22Rv1 (cell line): ENCODE measurements at regions not wholly inside any gene's neighbourhood (a gene's known extent, or its start where the extent isn't known, plus 50 kb on each side); places are given as distances from the start of the nearest gene placed in this dataset.

Experiments used
- H3K27ac ChIP-seq: fragments of 450-650 bp; 2 replicates; pipeline ENCODE4 v1.5.1; 2017
- ZFX ChIP-seq: fragments of 450-650 bp; IDR thresholded peaks from 2 replicates; pipeline ENCODE4 v1.6.1; 2017; ENCODE audit warnings: antibody characterized with exemption, borderline replicate concordance
- TF ChIP-seq, protein P1 (sequence below): fragments of 450-650 bp; IDR thresholded peaks from 2 replicates; pipeline ENCODE4 v1.5.1; 2017; ENCODE audit warnings: mild to moderate bottlenecking

DNA sequence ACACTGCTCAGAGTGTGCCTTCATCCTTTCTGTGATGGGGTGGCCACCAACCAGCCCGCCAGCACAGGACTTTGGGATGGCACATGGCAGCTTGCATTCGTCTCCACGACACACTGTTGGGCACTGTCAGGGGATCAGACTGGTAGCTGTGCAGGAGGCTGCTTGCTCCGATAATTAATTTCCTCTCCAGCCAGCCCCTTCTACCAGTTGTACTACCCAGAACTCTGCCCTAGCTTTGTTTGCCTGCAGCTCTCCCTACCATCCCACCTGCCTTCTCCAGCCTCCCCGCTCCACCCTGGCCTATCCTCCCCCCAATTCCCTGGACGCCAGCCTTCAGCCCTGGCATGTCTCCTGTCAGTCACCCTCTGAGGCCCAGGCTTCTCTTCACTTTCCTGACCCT lies 228.3 kb downstream of the TSHZ3 start:
- TF ChIP-seq, protein P1, sequence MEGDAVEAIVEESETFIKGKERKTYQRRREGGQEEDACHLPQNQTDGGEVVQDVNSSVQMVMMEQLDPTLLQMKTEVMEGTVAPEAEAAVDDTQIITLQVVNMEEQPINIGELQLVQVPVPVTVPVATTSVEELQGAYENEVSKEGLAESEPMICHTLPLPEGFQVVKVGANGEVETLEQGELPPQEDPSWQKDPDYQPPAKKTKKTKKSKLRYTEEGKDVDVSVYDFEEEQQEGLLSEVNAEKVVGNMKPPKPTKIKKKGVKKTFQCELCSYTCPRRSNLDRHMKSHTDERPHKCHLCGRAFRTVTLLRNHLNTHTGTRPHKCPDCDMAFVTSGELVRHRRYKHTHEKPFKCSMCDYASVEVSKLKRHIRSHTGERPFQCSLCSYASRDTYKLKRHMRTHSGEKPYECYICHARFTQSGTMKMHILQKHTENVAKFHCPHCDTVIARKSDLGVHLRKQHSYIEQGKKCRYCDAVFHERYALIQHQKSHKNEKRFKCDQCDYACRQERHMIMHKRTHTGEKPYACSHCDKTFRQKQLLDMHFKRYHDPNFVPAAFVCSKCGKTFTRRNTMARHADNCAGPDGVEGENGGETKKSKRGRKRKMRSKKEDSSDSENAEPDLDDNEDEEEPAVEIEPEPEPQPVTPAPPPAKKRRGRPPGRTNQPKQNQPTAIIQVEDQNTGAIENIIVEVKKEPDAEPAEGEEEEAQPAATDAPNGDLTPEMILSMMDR, result no peak
- no peak for TF ChIP-seq ZFX
- no peak overlapping the region for H3K27ac ChIP-seq

DNA sequence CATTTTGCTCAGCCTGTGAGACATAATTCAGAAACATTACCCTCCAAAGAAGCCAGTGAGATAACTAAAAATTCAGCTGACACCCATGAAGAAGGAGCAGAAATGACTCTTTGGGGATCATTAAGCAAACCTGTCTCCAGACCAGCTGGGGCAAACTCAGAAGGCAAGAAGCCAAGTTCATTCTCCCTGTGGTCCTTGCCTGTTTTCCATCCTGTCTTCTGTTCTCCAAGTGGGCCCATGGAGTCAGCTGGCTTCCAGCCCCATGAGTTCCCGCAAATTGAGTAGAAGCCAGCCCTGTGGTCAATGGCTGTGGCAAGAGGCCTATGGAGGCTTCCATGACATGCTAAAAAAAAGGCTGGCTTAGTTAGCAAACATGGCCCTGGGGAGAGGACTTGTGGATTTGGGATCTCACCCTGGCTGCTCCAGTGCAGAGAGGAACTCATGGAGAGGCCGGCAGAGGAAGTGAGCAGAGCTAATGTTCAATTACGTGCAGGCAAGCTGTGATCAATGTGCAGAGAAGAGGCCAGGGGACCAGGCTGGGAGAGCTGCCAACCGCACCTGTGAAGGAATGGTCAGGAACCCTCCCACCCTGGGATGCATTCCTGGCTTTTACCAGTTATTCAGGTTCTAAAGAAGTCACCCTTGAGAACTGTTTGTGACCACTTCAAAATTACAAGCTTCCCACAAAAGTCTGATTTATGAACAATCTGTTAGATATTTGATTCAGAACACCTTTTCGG lies 229.1 kb downstream of the TSHZ3 start:
- no peak overlapping the region for H3K27ac ChIP-seq

DNA sequence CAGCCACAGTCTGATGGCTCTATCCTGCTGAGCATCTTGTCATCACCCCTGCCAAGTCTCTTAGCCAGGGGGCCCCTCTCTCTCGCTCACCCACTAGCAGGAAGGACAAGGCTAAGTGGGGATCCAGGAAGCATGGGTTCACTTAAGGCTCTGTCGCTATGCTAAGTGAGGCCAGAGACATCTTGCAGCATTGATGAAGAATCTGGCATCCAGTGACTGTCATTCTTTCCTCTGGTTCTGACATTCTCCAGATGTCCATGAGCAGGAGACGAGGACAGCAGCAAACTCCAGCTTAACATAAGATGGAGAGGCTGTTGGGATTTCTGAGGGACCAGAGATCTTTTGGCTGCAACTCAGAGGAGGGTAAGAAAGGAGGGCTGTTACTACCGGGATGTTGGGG lies 230.2 kb downstream of the TSHZ3 start:
- TF ChIP-seq ZFX, result no peak
- TF ChIP-seq, protein P1, result no peak
- H3K27ac ChIP-seq, result no peak overlapping the region

More for the DNA sequence above, 229.1 kb downstream of the TSHZ3 start:
- TF ChIP-seq ZFX, result no peak
- TF ChIP-seq, protein P1, result no peak

DNA sequence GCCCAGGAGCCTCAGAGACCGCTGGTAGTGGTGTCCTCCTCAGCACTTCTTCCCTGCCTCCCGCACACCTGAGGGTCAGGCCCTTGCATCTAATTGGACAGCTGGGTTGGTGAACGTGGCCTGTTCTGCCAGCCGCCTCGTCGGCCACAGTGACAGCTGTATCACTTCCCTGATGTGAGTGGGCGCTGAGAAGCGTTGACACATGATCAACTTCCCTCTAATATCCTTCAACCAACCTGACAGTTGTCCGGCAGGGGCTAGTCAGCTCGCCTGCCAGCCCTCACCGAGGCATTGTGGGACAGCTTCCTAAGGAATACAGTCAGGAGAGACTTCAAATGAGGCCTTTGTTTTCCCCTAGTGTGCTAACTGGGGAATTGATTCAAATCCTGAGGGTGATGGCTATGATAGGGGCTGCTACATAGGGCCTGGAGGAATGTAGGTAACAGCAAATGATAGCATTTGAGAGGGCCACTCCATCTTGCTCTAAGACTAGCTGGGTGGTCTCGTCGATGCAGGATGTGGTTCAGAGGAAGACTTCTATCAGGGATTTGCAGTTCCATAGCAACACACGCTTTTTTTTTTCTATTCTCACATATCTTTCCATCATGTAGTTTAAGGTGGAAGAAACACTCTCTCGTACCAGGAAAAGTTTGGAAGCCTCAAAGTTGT lies 230.8 kb downstream of the TSHZ3 start:
- TF ChIP-seq ZFX, result no peak
- TF ChIP-seq, protein P1, result no peak
- H3K27ac ChIP-seq, result no peak overlapping the region

DNA sequence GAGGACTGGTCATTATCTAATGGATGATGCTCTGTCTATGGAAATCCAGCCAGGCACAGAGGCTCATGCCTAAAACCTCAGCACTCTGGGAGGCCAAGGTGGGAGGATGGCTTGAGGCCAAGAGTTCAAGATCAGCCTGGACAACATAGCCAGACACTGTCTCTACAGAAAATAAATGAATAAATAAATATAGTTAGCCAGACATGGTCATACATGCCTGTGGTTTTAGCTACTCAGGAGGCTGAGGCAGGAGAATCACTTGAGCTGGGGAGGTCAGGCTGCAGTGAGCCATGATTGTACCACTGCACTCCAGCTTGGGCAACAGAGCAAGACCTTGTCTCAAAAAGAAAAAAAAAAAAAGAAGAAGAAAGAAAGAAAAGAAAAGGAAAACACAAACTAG lies 234.7 kb downstream of the TSHZ3 start:
- no peak overlapping the region for H3K27ac ChIP-seq
- no peak for TF ChIP-seq ZFX
- TF ChIP-seq, protein P1, result no peak

DNA sequence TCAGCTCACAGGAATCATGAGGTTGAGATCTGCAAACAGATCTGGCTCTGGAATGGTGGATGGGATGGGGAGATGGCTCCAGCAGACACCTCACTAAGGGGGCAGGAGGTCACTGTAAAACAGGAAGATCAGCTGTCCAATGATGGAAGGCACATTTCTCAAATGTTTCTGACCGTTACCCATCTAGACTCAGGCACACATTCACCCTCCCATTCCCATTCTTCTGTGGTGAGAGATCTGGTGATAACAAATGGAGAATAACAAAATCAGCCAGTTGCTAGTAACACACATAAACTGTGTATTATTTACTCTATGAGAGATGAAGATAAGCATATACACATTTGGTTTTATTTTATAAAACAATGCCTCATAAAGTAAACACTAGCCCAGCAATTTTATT lies 235.9 kb downstream of the TSHZ3 start:
- no peak overlapping the region for H3K27ac ChIP-seq
- TF ChIP-seq, protein P1, result no peak
- TF ChIP-seq ZFX, result no peak

DNA sequence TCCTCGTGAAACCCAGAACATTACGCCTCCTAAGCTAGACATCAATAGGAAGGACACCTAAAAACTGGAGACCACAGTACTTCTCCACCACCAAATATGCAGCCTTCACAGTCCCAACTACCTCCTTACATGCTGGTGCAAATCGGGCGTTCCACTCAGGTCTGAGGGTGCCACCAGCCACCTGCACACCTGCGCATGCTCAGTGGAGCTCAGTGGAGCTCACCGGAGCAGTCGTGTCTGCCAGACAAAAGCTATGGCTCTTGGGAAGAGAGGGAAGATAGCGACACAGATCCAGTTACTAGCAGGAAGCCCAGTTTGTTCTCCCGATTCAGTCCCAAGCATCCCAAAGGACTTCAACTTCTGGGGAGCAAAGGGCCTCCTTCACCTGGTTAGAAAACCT lies 237.1 kb downstream of the TSHZ3 start:
- TF ChIP-seq ZFX, result no peak
- TF ChIP-seq, protein P1, result no peak
- H3K27ac ChIP-seq, result no peak overlapping the region
